Neural progenitor cell (in vitro differentiated cells): ENCODE measurements at regions not wholly inside any gene's neighbourhood (a gene's known extent, or its start where the extent isn't known, plus 50 kb on each side); places are given as distances from the start of the nearest gene placed in this dataset.

Source experiments
- DNase-seq: peaks from one replicate; pipeline ENCODE4 v3.0.0-alpha.2; 2016; ENCODE audit warnings: low spot score
- H2AFZ ChIP-seq: fragments of 200-600 bp; sonication (generic); replicated peaks from 2 replicates; pipeline ENCODE4 v1.6.1; 2016; ENCODE audit warnings: antibody characterized with exemption
- H3F3A ChIP-seq: fragments of 200-600 bp; sonication (generic); 2 replicates; pipeline ENCODE4 v1.6.1; 2016; ENCODE audit warnings: antibody characterized with exemption, low read depth
- H3K27ac ChIP-seq: fragments of 200-600 bp; sonication (generic); 2 replicates; pipeline ENCODE4 v1.5.1; 2016; ENCODE audit warnings: mild to moderate bottlenecking
- H3K27me3 ChIP-seq: fragments of 200-600 bp; sonication (generic); 2 replicates; pipeline ENCODE4 v1.6.1; 2016; ENCODE audit warnings: mild to moderate bottlenecking, moderate library complexity
- H3K36me3 ChIP-seq: fragments of 200-600 bp; sonication (generic); 2 replicates; pipeline ENCODE4 v1.5.1; 2016
- H3K4me1 ChIP-seq: fragments of 200-600 bp; sonication (generic); 2 replicates; pipeline ENCODE4 v1.6.1; 2016; ENCODE audit warnings: mixed run types
- H3K4me2 ChIP-seq: fragments of 200-600 bp; sonication (generic); 2 replicates; pipeline ENCODE4 v1.6.1; 2016
- H3K4me3 ChIP-seq: fragments of 200-600 bp; sonication (generic); 2 replicates; pipeline ENCODE4 v1.5.1; 2016
- H3K79me2 ChIP-seq: fragments of 200-600 bp; sonication (generic); 2 replicates; pipeline ENCODE4 v1.6.1; 2016; ENCODE audit warnings: low read depth
- H3K9ac ChIP-seq: fragments of 200-600 bp; sonication (generic); 2 replicates; pipeline ENCODE4 v1.6.1; 2016
- H3K9me3 ChIP-seq: fragments of 200-600 bp; sonication (generic); 2 replicates; pipeline ENCODE4 v1.5.1; 2016; ENCODE audit warnings: low read depth
- H4K20me1 ChIP-seq: fragments of 200-600 bp; sonication (generic); 2 replicates; pipeline ENCODE4 v1.6.1; 2016; ENCODE audit warnings: low read depth
- H3K27ac Mint-ChIP-seq: 3 replicates; pipeline ENCODE4 v1.8.0; 2021; ENCODE audit warnings: mixed read lengths
- H3K27me3 Mint-ChIP-seq: 2 replicates; pipeline ENCODE4 v1.8.0; 2022; ENCODE audit warnings: low read depth, mild to moderate bottlenecking, inconsistent platforms, moderate library complexity, mixed read lengths; ENCODE audit not compliant: insufficient read depth
- H3K36me3 Mint-ChIP-seq: 3 replicates; pipeline ENCODE4 v1.8.0; 2021; ENCODE audit warnings: mixed read lengths
- H3K4me1 Mint-ChIP-seq: 3 replicates; pipeline ENCODE4 v1.8.0; 2021; ENCODE audit warnings: mixed read lengths
- H3K4me3 Mint-ChIP-seq: 3 replicates; pipeline ENCODE4 v1.8.0; 2021; ENCODE audit warnings: mild to moderate bottlenecking, moderate library complexity, mixed read lengths
- H3K9me3 Mint-ChIP-seq: 3 replicates; pipeline ENCODE4 v1.8.0; 2020; ENCODE audit warnings: mixed read lengths
- CTCF ChIP-seq: fragments of 200-600 bp; sonication (generic); IDR thresholded peaks from 2 replicates; pipeline ENCODE4 v1.5.1; 2017; ENCODE audit warnings: antibody characterized with exemption, mild to moderate bottlenecking
- EZH2 ChIP-seq: fragments of 200-600 bp; sonication (generic); IDR thresholded peaks from 2 replicates; pipeline ENCODE4 v1.6.1; 2017; ENCODE audit warnings: antibody characterized with exemption, mild to moderate bottlenecking, moderate library complexity
- EZH2phosphoT487 ChIP-seq: fragments of 200-600 bp; sonication (generic); IDR thresholded peaks from 2 replicates; pipeline ENCODE4 v1.6.1; 2017; ENCODE audit warnings: antibody characterized with exemption

- no peak for TF ChIP-seq EZH2
- TF ChIP-seq CTCF = no peak
- no peak for TF ChIP-seq EZH2phosphoT487
Measured at GRCh38 chr13:44869167-44869566, 120.1 kb downstream of the NUFIP1 start.

GRCh38 chr13:44868397-44868796 is 120.9 kb downstream of the NUFIP1 start:
- no peaks in the 10 kb centered on the region for H3K9me3 ChIP-seq
- no peak overlapping the region for H3K4me3 ChIP-seq
- H3K4me1 ChIP-seq = no peaks in the 10 kb centered on the region
- no peaks in the 10 kb centered on the region for H4K20me1 ChIP-seq
- no peak overlapping the region for H3K4me3 Mint-ChIP-seq
- no peaks in the 10 kb centered on the region for H3K27me3 ChIP-seq
- no peak overlapping the region for H2AFZ ChIP-seq
- TF ChIP-seq CTCF = no peak
- no peak for TF ChIP-seq EZH2
- no peak for TF ChIP-seq EZH2phosphoT487
- H3K4me1 Mint-ChIP-seq = peaks cover 2% of the 10 kb centered on the region
- no peaks in the 10 kb centered on the region for H3K36me3 ChIP-seq
- DNase-seq = no peak
- H3K27ac ChIP-seq = no peak overlapping the region
- H3F3A ChIP-seq = no peaks in the 10 kb centered on the region
- peaks cover 2% of the 10 kb centered on the region for H3K36me3 Mint-ChIP-seq
- peaks cover 4% of the 10 kb centered on the region for H3K27me3 Mint-ChIP-seq
- no peak overlapping the region for H3K9ac ChIP-seq
- H3K9me3 Mint-ChIP-seq = peaks cover 5% of the 10 kb centered on the region
- H3K27ac Mint-ChIP-seq = no peak overlapping the region
- no peak overlapping the region for H3K4me2 ChIP-seq
- no peaks in the 10 kb centered on the region for H3K79me2 ChIP-seq

More at GRCh38 chr13:44869167-44869566, 120.1 kb downstream of the NUFIP1 start:
- Mint-ChIP-seq H3K4me3 (no peak overlapping the region), H3K9me3 (peaks cover 5% of the 10 kb centered on the region), H3K36me3 (peaks cover 2% of the 10 kb centered on the region), H3K27me3 (peaks cover 6% of the 10 kb centered on the region), H3K4me1 (peaks cover 5% of the 10 kb centered on the region), H3K27ac (no peak overlapping the region)
- no peaks in the 10 kb centered on the region for H3K9me3 ChIP-seq
- no peaks in the 10 kb centered on the region for H3K4me1 ChIP-seq
- H3K79me2 ChIP-seq = no peaks in the 10 kb centered on the region
- no peaks in the 10 kb centered on the region for H3F3A ChIP-seq
- no peaks in the 10 kb centered on the region for H3K36me3 ChIP-seq
- H3K4me2 ChIP-seq = no peak overlapping the region
- H3K9ac ChIP-seq = no peak overlapping the region
- H3K4me3 ChIP-seq = no peak overlapping the region
- DNase-seq = no peak
- H2AFZ ChIP-seq = no peak overlapping the region
- no peak overlapping the region for H3K27ac ChIP-seq
- no peaks in the 10 kb centered on the region for H4K20me1 ChIP-seq
- no peaks in the 10 kb centered on the region for H3K27me3 ChIP-seq

- Mint-ChIP-seq H3K4me1 (peaks cover 2% of the 10 kb centered on the region), H3K27me3 (peaks cover 4% of the 10 kb centered on the region), H3K36me3 (peaks cover 2% of the 10 kb centered on the region), H3K9me3 (peaks cover 5% of the 10 kb centered on the region), H3K27ac (no peak overlapping the region), H3K4me3 (no peak overlapping the region)
- Histone ChIP-seq H3K79me2 (no peaks in the 10 kb centered on the region), H3K9me3 (no peaks in the 10 kb centered on the region), H3K4me3 (no peak overlapping the region), H2AFZ (no peak overlapping the region), H3K27me3 (no peaks in the 10 kb centered on the region), H3K9ac (no peak overlapping the region), H3F3A (no peaks in the 10 kb centered on the region), H3K27ac (no peak overlapping the region), H3K4me2 (no peak overlapping the region), H4K20me1 (no peaks in the 10 kb centered on the region), H3K36me3 (no peaks in the 10 kb centered on the region), H3K4me1 (no peaks in the 10 kb centered on the region)
- DNase-seq = no peak
- no peak for TF ChIP-seq EZH2
- no peak for TF ChIP-seq EZH2phosphoT487
- TF ChIP-seq CTCF = no peak
Measured at GRCh38 chr13:44867825-44868224, 121.4 kb downstream of the NUFIP1 start.
